Inflammatory macrophage treated with lipopolysaccharide for 1 hour (primary cell): ENCODE measurements at regions not wholly inside any gene's neighbourhood (a gene's known extent, or its start where the extent isn't known, plus 50 kb on each side); places are given as distances from the start of the nearest gene placed in this dataset.

Source experiments
- DNase-seq, 2 donors: peaks; one replicate each; pipeline ENCODE4 v3.0.0-alpha.2; 2020 to 2022

- no peak for DNase-seq
These were observed 81.8 kb upstream of the COL6A5 start for GRCh38 chr3:130263708-130264107.

GRCh38 chr3:130266817-130267216 is 78.7 kb upstream of the COL6A5 start:
- DNase-seq: no peak

- peak; percentile 13 to 58 for DNase-seq
These were observed 69.2 kb upstream of the COL6A5 start for GRCh38 chr3:130276203-130276803.

- DNase-seq: no peak
These were observed 56.8 kb upstream of the COL6A5 start for GRCh38 chr3:130288670-130289069.

- DNase-seq: no peak
These were observed 54.3 kb upstream of the COL6A5 start for GRCh38 chr3:130291148-130291547.

DNA sequence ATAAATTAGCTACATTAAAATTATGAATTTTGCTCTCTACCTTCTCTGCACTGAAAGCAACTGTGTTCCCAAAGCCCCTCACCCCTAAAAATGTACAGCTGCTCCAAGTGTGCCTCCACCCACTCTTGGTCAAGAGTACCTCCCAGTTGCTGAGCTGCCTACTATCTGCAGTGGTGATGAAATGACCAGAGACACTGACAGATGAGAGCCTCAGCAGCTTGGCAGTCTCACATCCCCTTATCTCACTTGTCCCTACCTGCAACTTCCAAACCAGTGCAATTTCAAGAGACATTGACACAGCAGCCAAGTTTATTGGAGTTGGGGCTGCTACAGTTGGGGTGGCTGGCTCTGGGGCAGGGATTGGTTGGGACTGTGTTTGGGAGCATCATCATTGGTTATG is 52.2 kb upstream of the COL6A5 start:
- DNase-seq: no peak
